Esophagus muscularis mucosa (tissue), 4 donors: ENCODE measurements at regions not wholly inside any gene's neighbourhood (a gene's known extent, or its start where the extent isn't known, plus 50 kb on each side); places are given as distances from the start of the nearest gene placed in this dataset.

Experiments
- DNase-seq: peaks from one replicate; pipeline ENCODE4 v3.0.0-alpha.2; 2017; ENCODE audit errors: extremely low spot score
- H3K27ac ChIP-seq, 4 donors: fragments of 200-600 bp; sonication (generic); replicated peaks in 1 of 4; 1 replicate in 3 of 4; 2 replicates in 1 of 4; pipeline ENCODE4 v1.5.1; 2016 to 2019; ENCODE audit warnings: mild to moderate bottlenecking in 1 of 4
- H3K27me3 ChIP-seq, 4 donors: fragments of 200-600 bp; sonication (generic); one replicate each; pipeline versions ENCODE4 v1.5.1 to v1.6.0; 2016 to 2019
- H3K36me3 ChIP-seq, 4 donors: fragments of 200-600 bp; sonication (generic); one replicate each; pipeline ENCODE4 v1.5.1; 2016 to 2019
- H3K4me1 ChIP-seq, 4 donors: fragments of 200-600 bp; sonication (generic); one replicate each; pipeline ENCODE4 v1.5.1; 2016 to 2019
- H3K4me3 ChIP-seq, 4 donors: fragments of 200-600 bp; sonication (generic); 1 replicate in 2 of 4; 2 replicates in 2 of 4; pipeline ENCODE4 v1.5.1; 2016 to 2019; ENCODE audit warnings: mild to moderate bottlenecking in 4 of 4, moderate library complexity in 1 of 4
- H3K9me3 ChIP-seq, 4 donors: fragments of 200-600 bp; sonication (generic); 1 replicate in 3 of 4; 2 replicates in 1 of 4; pipeline ENCODE4 v1.5.1; 2016 to 2019
- EP300 ChIP-seq: sonication (generic); formaldehyde crosslinking; IDR thresholded peaks from one replicate; pipeline ENCODE4 v1.6.1; 2017; ENCODE audit warnings: antibody characterized with exemption
- POLR2A ChIP-seq: fragments of 450-650 bp; IDR thresholded peaks from one replicate; pipeline ENCODE4 v1.6.1; 2017; ENCODE audit warnings: antibody characterized with exemption, moderate library complexity, mild to moderate bottlenecking, low read depth
- POLR2AphosphoS5 ChIP-seq, 2 donors: sonication (generic); formaldehyde crosslinking; IDR thresholded peaks; one replicate each; pipeline ENCODE4 v1.6.1; 2017; ENCODE audit warnings: antibody characterized with exemption in 2 of 2
- WGBS: methylation state at CpG from one replicate; pipeline ENCODE4 v1.1.5; 2018; 5-methylcytosine and 5-hydroxymethylcytosine counted together
- intact Hi-C: fragments of 100-400 bp; cut with DNase I; formaldehyde crosslinking; loops from one replicate; pipeline ENCODE4 v1.15.1; 2023
- TF ChIP-seq, protein P1 (sequence below), 3 experiments: fragments of 200-600 bp in 2 of 3; fragments of 450-650 bp in 1 of 3; sonication (generic) in 2 of 3; IDR thresholded peaks; one replicate each; pipeline ENCODE4 v1.5.1; 2017 to 2019; ENCODE audit warnings: antibody characterized with exemption in 3 of 3, mild to moderate bottlenecking in 2 of 3, moderate library complexity in 1 of 3

DNA sequence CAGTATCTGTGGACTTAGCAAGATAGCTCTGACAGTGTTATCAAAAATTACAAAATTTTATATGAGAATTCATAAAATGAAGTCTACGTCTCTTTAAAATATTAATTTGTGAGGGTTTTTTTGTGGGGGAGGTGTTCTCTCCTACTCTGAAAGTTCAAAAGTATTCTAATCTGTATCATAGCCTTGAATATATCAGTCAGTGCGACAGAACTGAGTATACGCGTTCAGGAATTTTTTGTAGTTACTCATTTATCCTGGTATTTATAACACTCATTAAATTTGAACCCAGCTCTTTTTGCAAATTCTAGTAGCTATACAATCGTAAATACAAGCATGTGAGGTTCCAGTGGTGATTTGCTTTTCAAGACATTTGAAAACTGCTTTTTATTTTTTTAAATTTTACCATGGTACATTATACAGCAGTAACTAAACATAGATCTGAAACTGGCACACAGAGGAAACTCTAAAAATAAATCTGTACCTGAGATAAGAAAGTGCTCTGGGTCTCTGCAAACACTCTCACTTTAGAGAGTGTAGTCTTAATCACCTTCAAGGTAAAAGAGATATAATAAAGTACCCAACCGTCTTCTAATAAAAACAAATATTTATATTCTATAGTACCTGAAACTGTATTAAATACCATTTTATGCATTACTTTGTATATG, 178.4 kb upstream of the ADAMTS5 start:
- DNase-seq, result no peak
- no peak overlapping the region for H3K4me3 ChIP-seq
- H3K27me3 ChIP-seq, result no peaks in the 10 kb centered on the region
- H3K27ac ChIP-seq, result no peak overlapping the region
- no peaks in the 10 kb centered on the region for H3K36me3 ChIP-seq
- 86% methylated on average over 6 of the region's 6 CpGs for WGBS
- TF ChIP-seq, protein P1, sequence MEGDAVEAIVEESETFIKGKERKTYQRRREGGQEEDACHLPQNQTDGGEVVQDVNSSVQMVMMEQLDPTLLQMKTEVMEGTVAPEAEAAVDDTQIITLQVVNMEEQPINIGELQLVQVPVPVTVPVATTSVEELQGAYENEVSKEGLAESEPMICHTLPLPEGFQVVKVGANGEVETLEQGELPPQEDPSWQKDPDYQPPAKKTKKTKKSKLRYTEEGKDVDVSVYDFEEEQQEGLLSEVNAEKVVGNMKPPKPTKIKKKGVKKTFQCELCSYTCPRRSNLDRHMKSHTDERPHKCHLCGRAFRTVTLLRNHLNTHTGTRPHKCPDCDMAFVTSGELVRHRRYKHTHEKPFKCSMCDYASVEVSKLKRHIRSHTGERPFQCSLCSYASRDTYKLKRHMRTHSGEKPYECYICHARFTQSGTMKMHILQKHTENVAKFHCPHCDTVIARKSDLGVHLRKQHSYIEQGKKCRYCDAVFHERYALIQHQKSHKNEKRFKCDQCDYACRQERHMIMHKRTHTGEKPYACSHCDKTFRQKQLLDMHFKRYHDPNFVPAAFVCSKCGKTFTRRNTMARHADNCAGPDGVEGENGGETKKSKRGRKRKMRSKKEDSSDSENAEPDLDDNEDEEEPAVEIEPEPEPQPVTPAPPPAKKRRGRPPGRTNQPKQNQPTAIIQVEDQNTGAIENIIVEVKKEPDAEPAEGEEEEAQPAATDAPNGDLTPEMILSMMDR (IDR thresholded peaks at IDR 0.05), result no peak
- TF ChIP-seq POLR2A, result no peak
- TF ChIP-seq EP300, result no peak
- TF ChIP-seq POLR2AphosphoS5 (IDR thresholded peaks at IDR 0.05), result no peak
- H3K9me3 ChIP-seq, result no peaks in the 10 kb centered on the region
- peaks cover 0 to 7% (median 0%) of the 10 kb centered on the region in 4 donors for H3K4me1 ChIP-seq
- intact Hi-C loops, result no loop called here

DNA sequence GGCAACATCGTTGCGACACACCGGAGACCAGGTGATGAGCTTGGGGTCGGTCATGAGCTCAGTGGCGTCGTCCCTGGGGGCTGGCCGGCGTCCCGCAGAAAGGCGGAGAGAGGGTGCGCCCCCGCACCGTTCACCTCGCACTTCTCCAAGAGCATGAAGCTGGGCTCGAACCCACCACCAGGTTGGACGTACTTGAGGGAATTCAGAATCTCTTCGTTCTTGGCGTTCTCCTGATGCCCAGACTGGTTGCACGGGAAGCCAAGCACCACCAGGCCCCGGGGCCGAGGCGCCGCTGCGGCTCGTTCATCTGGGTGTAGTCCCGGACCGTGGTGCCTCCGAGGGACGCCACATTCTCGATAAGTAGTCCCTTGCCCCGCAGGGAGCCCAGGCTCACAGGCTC, 176.6 kb upstream of the ADAMTS5 start:
- H3K9me3 ChIP-seq, result no peaks in the 10 kb centered on the region
- H3K4me3 ChIP-seq, result no peak overlapping the region
- no peaks in the 10 kb centered on the region for H3K27me3 ChIP-seq
- TF ChIP-seq EP300 (no peak), POLR2AphosphoS5 (IDR thresholded peaks at IDR 0.05) (no peak), POLR2A (no peak)
- TF ChIP-seq, protein P1 (IDR thresholded peaks at IDR 0.05), result no peak
- WGBS, result 99% methylated on average over 14 of the region's 31 CpGs
- DNase-seq, result no peak
- H3K4me1 ChIP-seq, result no peaks in the 10 kb centered on the region
- H3K27ac ChIP-seq, result no peak overlapping the region
- intact Hi-C loops, result no loop called here
- H3K36me3 ChIP-seq, result no peaks in the 10 kb centered on the region

DNA sequence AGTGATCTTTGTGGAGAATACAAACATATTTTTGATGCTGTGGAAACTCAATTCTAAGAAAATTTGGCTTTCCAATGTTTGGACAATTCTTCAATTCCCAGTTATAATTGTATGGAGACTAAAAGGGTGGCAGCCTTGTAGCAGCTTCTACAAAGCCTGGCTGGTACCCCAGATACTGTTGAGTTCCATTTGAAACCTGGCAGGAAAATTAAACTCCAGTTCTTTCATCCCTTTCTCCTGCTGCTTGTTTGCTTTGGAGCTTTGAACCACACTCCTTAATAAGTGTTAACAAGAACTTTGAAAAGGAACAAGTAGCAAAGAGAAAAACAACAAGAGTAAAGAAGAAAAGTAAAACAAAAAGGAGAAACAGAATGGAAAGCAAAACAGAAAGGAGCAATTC, 172.6 kb upstream of the ADAMTS5 start:
- Histone ChIP-seq H3K27me3 (no peaks in the 10 kb centered on the region), H3K36me3 (no peaks in the 10 kb centered on the region), H3K4me3 (no peak overlapping the region), H3K4me1 (no peaks in the 10 kb centered on the region), H3K9me3 (no peaks in the 10 kb centered on the region), H3K27ac (no peak overlapping the region)
- no peak for TF ChIP-seq EP300
- no peak for TF ChIP-seq POLR2A
- TF ChIP-seq, protein P1 (IDR thresholded peaks at IDR 0.05), result no peak
- TF ChIP-seq POLR2AphosphoS5 (IDR thresholded peaks at IDR 0.05), result no peak
- intact Hi-C loops, result no loop called here
- DNase-seq, result no peak

DNA sequence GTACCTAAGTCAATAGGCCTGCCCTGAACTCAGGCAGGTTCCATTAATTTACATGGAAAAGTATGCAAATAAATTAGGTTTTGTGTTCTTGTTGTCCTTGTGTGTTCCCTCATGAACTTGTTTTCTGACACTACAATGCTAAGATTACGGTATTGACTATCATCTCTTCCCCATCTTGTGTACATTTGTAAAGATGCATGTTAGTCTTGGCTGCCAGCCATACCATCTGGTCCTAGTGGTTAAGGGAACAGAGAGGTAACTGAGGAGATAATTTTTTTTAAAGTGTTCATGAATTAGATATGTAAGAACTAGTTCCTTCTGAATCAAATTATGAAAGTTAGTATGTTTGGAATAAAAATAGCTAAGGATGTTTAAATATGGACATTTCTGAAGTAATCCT, 167.6 kb upstream of the ADAMTS5 start:
- WGBS, result 68% methylated on average over 1 of the region's 1 CpG

More for the DNA sequence above, 167.6 kb upstream of the ADAMTS5 start:
- DNase-seq, result no peak
- Histone ChIP-seq H3K36me3 (no peaks in the 10 kb centered on the region), H3K27ac (no peak overlapping the region), H3K4me1 (no peaks in the 10 kb centered on the region), H3K27me3 (no peaks in the 10 kb centered on the region), H3K9me3 (no peaks in the 10 kb centered on the region), H3K4me3 (no peak overlapping the region)
- intact Hi-C loops, result no loop called here
- TF ChIP-seq, protein P1 (IDR thresholded peaks at IDR 0.05), result no peak
- TF ChIP-seq POLR2AphosphoS5 (IDR thresholded peaks at IDR 0.05) (no peak), POLR2A (no peak), EP300 (no peak)
